Activated CD8-positive, alpha-beta T cell treated with anti-CD3 and anti-CD28 coated beads, Interleukin-2, amount 10 ng/mL, durations not matched to agents 7 days and 5 days (primary cell): ENCODE measurements at regions not wholly inside any gene's neighbourhood (a gene's known extent, or its start where the extent isn't known, plus 50 kb on each side); places are given as distances from the start of the nearest gene placed in this dataset.
"Not testable (repeated sequence)": the region's sequence is repeated elsewhere in the genome, so short reads cannot be mapped to it uniquely, and the experiment has no call there.

Experiments
- ATAC-seq: fragments of 150-1000 bp; cut with Tn5 transposase; one replicate; pipeline ENCODE4 v1.10.0; 2021; ENCODE audit warnings: moderate library complexity
- CTCF ChIA-PET: fragments of 350-600 bp; sonication (Branson Sonifier 250); formaldehyde crosslinking; loops from one replicate; lab custom pipeline; 2021; ENCODE audit warnings: antibody characterized with exemption; lab: Charles Lee
- POLR2A ChIA-PET: fragments of 350-600 bp; sonication (Branson Sonifier 250); formaldehyde crosslinking; loops from one replicate; lab custom pipeline; 2021; ENCODE audit warnings: antibody characterized with exemption; lab: Charles Lee
- DNase-seq: peaks from one replicate; pipeline ENCODE4 v3.0.0-alpha.2; 2020
- H3K27ac Mint-ChIP-seq: one replicate; pipeline ENCODE4 v1.8.0; 2021; ENCODE audit warnings: mild to moderate bottlenecking, mixed read lengths
- H3K27me3 Mint-ChIP-seq: one replicate; pipeline ENCODE4 v1.8.0; 2021; ENCODE audit warnings: low read depth, mixed read lengths
- H3K36me3 Mint-ChIP-seq: one replicate; pipeline ENCODE4 v1.8.0; 2021; ENCODE audit warnings: low read depth, mixed read lengths
- H3K4me1 Mint-ChIP-seq: one replicate; pipeline ENCODE4 v1.8.0; 2021; ENCODE audit warnings: low read depth, mixed read lengths
- H3K4me3 Mint-ChIP-seq: one replicate; pipeline ENCODE4 v1.8.0; 2021; ENCODE audit warnings: mild to moderate bottlenecking, mixed read lengths
- H3K9me3 Mint-ChIP-seq: one replicate; pipeline ENCODE4 v1.8.0; 2022; ENCODE audit warnings: mixed read lengths; ENCODE audit not compliant: insufficient read depth

GRCh38 chr12:116327992-116328391, 50.5 kb upstream of the MED13L start:
- H3K4me1 Mint-ChIP-seq, result peaks cover 29% of the 10 kb centered on the region
- not testable (repeated sequence) for H3K27me3 Mint-ChIP-seq, ATAC-seq, DNase-seq, H3K27ac Mint-ChIP-seq, H3K9me3 Mint-ChIP-seq, H3K36me3 Mint-ChIP-seq, H3K4me3 Mint-ChIP-seq
- ChIA-PET CTCF (interaction anchor here (1.4 kb wide), 1 partner anchor 10 kb away, joined by 3 read pairs; no protein-coding TSS in a partner anchor), POLR2A (interaction anchor here (0.6 kb wide), 1 partner anchor 339 kb away, joined by 3 read pairs; no protein-coding TSS in a partner anchor)

- ATAC-seq (no peak), DNase-seq (no peak)
- Mint-ChIP-seq H3K36me3 (no peaks in the 10 kb centered on the region), H3K4me1 (peaks cover 4% of the 10 kb centered on the region), H3K9me3 (no peaks in the 10 kb centered on the region), H3K4me3 (no peak overlapping the region), H3K27ac (no peak overlapping the region), H3K27me3 (no peaks in the 10 kb centered on the region)
- POLR2A ChIA-PET, result no interaction called here
- CTCF ChIA-PET, result no interaction called here
Observed at GRCh38 chr12:116331876-116332275, 54.4 kb upstream of the MED13L start.

- Mint-ChIP-seq H3K27me3 (no peaks in the 10 kb centered on the region), H3K27ac (no peak overlapping the region), H3K4me1 (peaks cover 4% of the 10 kb centered on the region), H3K36me3 (no peaks in the 10 kb centered on the region), H3K9me3 (no peaks in the 10 kb centered on the region), H3K4me3 (no peak overlapping the region)
- ChIA-PET POLR2A (no interaction called here), CTCF (no interaction called here)
- no peak for DNase-seq
- ATAC-seq, result no peak
Observed at GRCh38 chr12:116332705-116333380, 55.4 kb upstream of the MED13L start.

- Mint-ChIP-seq H3K36me3 (no peaks in the 10 kb centered on the region), H3K27me3 (no peaks in the 10 kb centered on the region), H3K27ac (no peak overlapping the region), H3K9me3 (no peaks in the 10 kb centered on the region), H3K4me1 (peaks cover 4% of the 10 kb centered on the region), H3K4me3 (no peak overlapping the region)
- CTCF ChIA-PET, result no interaction called here
- DNase-seq (no peak), ATAC-seq (no peak)
- POLR2A ChIA-PET, result no interaction called here
Observed at GRCh38 chr12:116333402-116333801, 55.9 kb upstream of the MED13L start.

DNA sequence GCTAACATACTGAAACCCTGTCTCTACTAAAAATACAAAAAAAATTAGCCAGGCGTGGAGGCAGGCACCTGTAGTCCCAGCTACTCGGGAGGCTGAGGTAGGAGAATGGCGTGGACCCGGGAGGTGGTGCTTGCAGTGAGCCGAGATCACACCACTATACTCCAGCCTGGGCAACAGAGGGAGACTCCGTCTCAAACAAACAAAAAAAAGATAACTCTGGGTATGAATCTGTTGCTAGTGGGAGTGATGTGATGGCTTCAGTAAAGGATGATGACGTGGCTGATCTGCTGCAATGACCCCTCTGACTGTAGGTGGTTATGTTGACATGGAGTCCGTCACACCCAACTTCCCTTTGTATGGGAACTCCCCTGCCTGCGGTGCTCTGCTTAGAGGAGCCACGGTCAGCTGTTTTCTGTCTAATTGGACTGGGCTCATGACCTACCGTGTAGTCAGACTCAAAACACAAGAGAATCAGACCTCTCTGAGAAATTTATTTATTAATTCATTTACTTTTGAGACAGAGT, 59.1 kb upstream of the MED13L start:
- Mint-ChIP-seq H3K27me3 (no peaks in the 10 kb centered on the region), H3K4me3 (no peak overlapping the region), H3K27ac (no peak overlapping the region), H3K36me3 (no peaks in the 10 kb centered on the region), H3K4me1 (peaks cover 4% of the 10 kb centered on the region), H3K9me3 (no peaks in the 10 kb centered on the region)
- POLR2A ChIA-PET, result no interaction called here
- no peak for DNase-seq
- CTCF ChIA-PET, result interaction anchor here (1.0 kb wide), 1 partner anchor 37 kb away, joined by 3 read pairs; no protein-coding TSS in a partner anchor
- no peak for ATAC-seq

GRCh38 chr12:116337312-116337711, 59.8 kb upstream of the MED13L start:
- peaks cover 4% of the 10 kb centered on the region for H3K4me1 Mint-ChIP-seq
- no peak for DNase-seq
- no peaks in the 10 kb centered on the region for H3K9me3 Mint-ChIP-seq
- POLR2A ChIA-PET, result no interaction called here
- no peak overlapping the region for H3K4me3 Mint-ChIP-seq
- ATAC-seq, result no peak
- H3K36me3 Mint-ChIP-seq, result no peaks in the 10 kb centered on the region
- CTCF ChIA-PET, result interaction anchor here (1.3 kb wide), 1 partner anchor 9 kb away, joined by 3 read pairs; no protein-coding TSS in a partner anchor
- no peak overlapping the region for H3K27ac Mint-ChIP-seq
- no peaks in the 10 kb centered on the region for H3K27me3 Mint-ChIP-seq

- peaks cover 4% of the 10 kb centered on the region for H3K4me1 Mint-ChIP-seq
- POLR2A ChIA-PET, result no interaction called here
- H3K4me3 Mint-ChIP-seq, result no peak overlapping the region
- CTCF ChIA-PET, result interaction anchor here (1.3 kb wide), 1 partner anchor 10 kb away, joined by 3 read pairs; no protein-coding TSS in a partner anchor
- H3K9me3 Mint-ChIP-seq, result no peaks in the 10 kb centered on the region
- H3K27ac Mint-ChIP-seq, result no peak overlapping the region
- no peaks in the 10 kb centered on the region for H3K27me3 Mint-ChIP-seq
- ATAC-seq (no peak), DNase-seq (no peak)
- no peaks in the 10 kb centered on the region for H3K36me3 Mint-ChIP-seq
Observed at GRCh38 chr12:116338064-116338846, 60.8 kb upstream of the MED13L start.

DNA sequence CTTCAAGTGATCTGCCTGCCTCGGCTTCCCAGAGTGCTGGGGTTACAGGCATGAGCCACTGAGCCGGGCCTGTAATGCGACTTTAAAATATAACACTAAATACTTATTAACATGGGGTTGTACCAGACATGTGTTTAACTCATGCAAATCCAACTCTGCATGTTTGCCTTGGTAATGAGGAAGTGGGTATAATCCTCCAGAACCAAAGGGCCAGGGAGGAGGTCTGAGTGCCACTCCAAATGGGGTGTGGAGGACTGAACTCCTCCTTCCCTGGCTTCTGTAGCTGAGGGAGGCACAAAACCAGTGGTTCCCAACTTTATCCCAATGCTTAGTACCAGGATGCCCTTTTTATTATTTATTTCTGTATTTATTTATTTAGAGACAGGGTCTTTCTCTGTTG, 61.6 kb upstream of the MED13L start:
- H3K4me1 Mint-ChIP-seq, result peaks cover 4% of the 10 kb centered on the region
- no peaks in the 10 kb centered on the region for H3K27me3 Mint-ChIP-seq
- DNase-seq (no peak), ATAC-seq (no peak)
- no peaks in the 10 kb centered on the region for H3K36me3 Mint-ChIP-seq
- no peaks in the 10 kb centered on the region for H3K9me3 Mint-ChIP-seq
- no peak overlapping the region for H3K27ac Mint-ChIP-seq
- ChIA-PET POLR2A (no interaction called here), CTCF (no interaction called here)
- no peak overlapping the region for H3K4me3 Mint-ChIP-seq

DNA sequence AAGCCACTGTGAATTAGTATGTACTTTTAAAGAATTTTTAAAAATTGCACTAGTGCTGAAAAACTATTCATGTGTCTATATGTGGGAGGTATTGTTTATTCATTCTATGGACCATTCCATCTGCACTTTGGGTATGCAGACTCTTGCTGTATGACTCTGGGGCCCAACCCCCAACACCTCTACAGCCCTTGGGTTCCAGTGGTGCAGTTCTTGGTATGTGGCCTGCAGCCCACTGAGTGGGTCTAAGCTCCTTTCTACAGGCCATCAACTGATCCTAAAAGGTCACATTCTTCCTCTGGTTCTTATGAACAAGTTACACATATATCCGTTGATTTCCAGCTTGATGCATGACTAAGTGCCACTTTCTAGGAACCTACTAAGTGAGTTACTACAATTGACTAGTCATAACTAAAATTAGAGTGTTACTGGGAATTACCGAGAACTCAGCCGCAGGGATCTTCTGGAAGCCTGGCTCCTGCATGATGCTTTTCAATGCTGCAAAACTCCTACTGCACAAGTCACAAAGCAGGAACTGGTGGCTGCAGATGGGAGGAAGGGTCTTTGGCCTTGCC, 62.4 kb upstream of the MED13L start:
- ATAC-seq (no peak), DNase-seq (no peak)
- Mint-ChIP-seq H3K36me3 (no peaks in the 10 kb centered on the region), H3K27ac (no peak overlapping the region), H3K27me3 (no peaks in the 10 kb centered on the region), H3K4me1 (peaks cover 4% of the 10 kb centered on the region), H3K9me3 (no peaks in the 10 kb centered on the region), H3K4me3 (no peak overlapping the region)
- POLR2A ChIA-PET, result no interaction called here
- CTCF ChIA-PET, result no interaction called here

- Mint-ChIP-seq H3K27ac (no peak overlapping the region), H3K4me1 (no peaks in the 10 kb centered on the region), H3K4me3 (no peak overlapping the region), H3K36me3 (no peaks in the 10 kb centered on the region), H3K27me3 (peaks cover 12% of the 10 kb centered on the region), H3K9me3 (no peaks in the 10 kb centered on the region)
- ChIA-PET CTCF (no interaction called here), POLR2A (interaction anchor here (0.9 kb wide), 1 partner anchor 8 kb away, joined by 3 read pairs; no protein-coding TSS in a partner anchor)
- DNase-seq (no peak), ATAC-seq (no peak)
Observed at GRCh38 chr12:116343331-116343884, 65.9 kb upstream of the MED13L start.

DNA sequence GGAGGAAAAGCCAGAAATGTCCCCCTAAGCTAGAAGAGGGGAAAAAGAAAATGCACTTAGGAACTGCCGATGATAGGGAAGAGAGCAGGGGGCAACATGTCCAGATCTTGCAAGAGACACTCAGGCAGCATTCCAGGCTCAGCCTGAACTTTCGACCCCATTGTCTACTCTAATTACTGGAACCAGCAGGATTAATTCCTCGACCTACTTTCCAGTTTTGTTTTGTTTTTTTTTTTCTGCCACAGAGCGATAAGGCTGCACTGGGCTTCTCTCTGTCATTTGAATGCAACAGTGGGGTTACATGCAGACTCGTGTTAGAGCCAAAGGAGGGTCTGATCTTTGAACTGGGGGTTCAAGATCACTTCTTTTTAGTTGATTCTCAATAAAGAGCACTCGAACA, 68.7 kb upstream of the MED13L start:
- Mint-ChIP-seq H3K27me3 (peaks cover 12% of the 10 kb centered on the region), H3K36me3 (no peaks in the 10 kb centered on the region), H3K9me3 (no peaks in the 10 kb centered on the region), H3K4me3 (no peak overlapping the region), H3K27ac (no peak overlapping the region), H3K4me1 (no peaks in the 10 kb centered on the region)
- ChIA-PET CTCF (interaction anchor here (0.9 kb wide), 1 partner anchor 217 kb away, joined by 3 read pairs; no protein-coding TSS in a partner anchor), POLR2A (no interaction called here)
- DNase-seq (no peak), ATAC-seq (no peak)
